GM12872 (cell line): ENCODE measurements at regions not wholly inside any gene's neighbourhood (a gene's known extent, or its start where the extent isn't known, plus 50 kb on each side); places are given as distances from the start of the nearest gene placed in this dataset.

Experiments
- TF ChIP-seq, protein P1 (sequence below): IDR thresholded peaks from 3 replicates; pipeline ENCODE4 v1.5.1; 2011; ENCODE audit warnings: low read depth, mild to moderate bottlenecking, low read length, moderate library complexity; ENCODE audit not compliant: insufficient read depth

GRCh38 chr9:95635986-95636671 lies 119.4 kb upstream of the PTCH1 start:
- TF ChIP-seq, protein P1, sequence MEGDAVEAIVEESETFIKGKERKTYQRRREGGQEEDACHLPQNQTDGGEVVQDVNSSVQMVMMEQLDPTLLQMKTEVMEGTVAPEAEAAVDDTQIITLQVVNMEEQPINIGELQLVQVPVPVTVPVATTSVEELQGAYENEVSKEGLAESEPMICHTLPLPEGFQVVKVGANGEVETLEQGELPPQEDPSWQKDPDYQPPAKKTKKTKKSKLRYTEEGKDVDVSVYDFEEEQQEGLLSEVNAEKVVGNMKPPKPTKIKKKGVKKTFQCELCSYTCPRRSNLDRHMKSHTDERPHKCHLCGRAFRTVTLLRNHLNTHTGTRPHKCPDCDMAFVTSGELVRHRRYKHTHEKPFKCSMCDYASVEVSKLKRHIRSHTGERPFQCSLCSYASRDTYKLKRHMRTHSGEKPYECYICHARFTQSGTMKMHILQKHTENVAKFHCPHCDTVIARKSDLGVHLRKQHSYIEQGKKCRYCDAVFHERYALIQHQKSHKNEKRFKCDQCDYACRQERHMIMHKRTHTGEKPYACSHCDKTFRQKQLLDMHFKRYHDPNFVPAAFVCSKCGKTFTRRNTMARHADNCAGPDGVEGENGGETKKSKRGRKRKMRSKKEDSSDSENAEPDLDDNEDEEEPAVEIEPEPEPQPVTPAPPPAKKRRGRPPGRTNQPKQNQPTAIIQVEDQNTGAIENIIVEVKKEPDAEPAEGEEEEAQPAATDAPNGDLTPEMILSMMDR = no peak

DNA sequence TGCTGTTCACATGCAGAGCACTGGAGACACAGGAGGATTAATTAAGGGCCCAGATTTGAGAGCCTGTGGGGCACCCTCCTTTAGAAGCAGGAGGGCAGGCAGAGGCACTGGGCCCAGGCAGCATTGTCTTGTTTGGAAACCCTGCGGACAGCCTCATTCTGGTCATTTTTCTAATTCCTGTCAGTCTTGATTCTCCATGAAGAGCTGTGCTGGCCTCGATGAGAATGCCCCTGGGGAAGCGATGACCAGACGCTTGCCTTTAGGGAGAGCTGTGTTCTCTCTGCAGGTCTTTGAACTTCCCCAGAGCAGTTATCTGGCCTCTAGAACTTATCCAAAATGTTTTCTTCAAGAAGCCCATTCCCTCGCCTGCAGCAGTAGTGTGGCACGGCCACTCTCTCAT lies 117.8 kb upstream of the PTCH1 start:
- TF ChIP-seq, protein P1 = no peak

DNA sequence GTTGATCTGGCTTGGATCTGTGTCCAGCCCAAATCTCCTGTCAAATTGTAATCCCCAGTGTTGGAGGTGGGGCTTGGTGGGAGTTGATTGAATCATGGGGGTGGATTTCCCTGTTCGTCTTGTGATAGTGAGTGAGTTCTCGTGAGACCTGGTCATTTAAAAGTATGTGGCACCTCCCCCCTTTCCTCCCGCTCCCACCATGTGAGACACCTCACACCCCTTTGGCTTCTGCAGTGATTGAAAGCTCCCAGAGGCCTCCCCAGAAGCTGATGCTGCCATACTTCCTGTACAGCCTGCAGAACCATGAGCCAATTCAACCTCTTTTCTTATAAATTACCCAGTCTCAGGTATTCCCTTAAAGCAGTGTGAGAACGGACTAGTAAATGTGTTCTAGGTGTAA lies 117.3 kb upstream of the PTCH1 start:
- TF ChIP-seq, protein P1 = no peak

GRCh38 chr9:95629585-95629984 lies 112.8 kb upstream of the PTCH1 start:
- TF ChIP-seq, protein P1 = no peak

GRCh38 chr9:95627802-95628201 lies 111.0 kb upstream of the PTCH1 start:
- TF ChIP-seq, protein P1 = no peak

DNA sequence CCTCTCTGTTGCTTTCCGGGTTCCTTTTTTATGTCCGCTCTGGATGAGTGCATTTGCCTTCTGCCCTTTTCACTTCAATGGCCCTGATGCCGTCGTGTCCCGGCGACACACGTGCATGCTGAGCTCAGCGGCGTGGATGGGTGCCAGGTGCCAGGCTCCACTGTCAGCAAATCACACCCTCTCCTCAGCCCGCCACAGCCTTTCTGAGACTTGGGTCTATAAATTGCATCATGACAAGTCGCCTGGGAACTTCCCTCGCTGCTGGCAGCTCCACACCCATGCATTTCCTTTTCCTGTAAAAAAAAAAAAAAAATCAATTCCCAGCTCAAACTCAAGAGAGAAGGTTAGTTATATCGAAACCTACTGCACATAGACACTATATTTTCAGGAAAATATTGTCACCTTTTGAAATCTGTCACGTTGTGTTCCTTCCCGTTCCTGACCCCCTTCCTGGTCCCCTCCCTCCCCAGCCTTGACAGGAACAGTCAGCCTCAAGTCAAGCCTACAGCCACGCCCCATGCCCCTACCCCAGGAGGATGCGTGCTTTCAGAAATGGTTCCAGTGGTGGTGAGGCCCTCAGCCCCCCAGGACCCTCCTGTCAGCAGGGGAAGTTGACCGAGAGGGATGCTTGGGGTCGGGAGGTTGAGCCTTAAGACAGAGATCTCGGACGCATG lies 110.3 kb upstream of the PTCH1 start:
- TF ChIP-seq, protein P1 = no peak

DNA sequence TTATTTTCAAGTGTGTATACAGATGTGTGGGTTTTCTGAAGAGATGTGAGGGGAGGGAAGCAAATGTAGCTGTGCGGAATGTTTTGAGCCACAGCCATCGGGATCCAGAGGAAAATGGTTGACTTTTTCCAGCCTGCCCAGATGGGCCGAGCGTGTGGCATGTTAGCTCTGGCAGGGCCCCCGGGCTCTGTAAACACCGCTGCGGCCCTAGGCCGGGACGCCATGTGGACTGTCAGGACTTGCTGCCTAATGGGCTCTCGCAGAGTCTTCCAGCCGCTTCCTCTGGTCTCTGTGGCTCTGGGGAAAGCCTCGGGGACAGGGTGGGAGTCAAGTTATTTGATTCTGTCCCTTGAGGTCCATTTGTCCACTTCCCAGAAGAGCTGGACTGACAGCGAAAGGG lies 109.6 kb upstream of the PTCH1 start:
- TF ChIP-seq, protein P1 = no peak
